ENCODE measurements at regions not wholly inside any gene's neighbourhood (a gene's known extent, or its start where the extent isn't known, plus 50 kb on each side); places are given as distances from the start of the nearest gene placed in this dataset.

DNA sequence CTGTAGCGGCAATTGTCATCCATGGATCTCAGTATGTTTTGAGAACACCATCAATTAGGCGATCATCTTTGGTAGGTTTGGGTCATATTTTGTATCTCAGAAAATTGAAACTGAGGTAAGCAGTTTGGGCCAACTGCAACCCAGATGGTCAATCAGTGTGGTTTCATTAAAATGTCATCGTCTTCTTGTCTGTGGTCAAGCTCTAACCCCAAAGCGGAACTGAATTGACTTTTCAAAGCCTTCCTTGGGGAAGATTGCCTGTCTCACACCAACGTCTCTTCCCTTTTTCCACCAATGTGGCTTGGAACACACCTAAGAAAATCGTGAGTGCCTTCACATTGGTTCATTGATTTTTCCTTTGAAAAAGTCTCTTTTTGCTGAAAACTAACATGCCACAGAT lies 56.3 kb upstream of the UBAC2 start:
- H3K4me2 ChIP-seq (ENCODE audit: control insufficient read depth, extremely low read depth, insufficient read depth, low read depth, low read length) = no peak overlapping the region
- FAIRE-seq = no peak
- H3K4me1 ChIP-seq (ENCODE audit: control insufficient read depth, extremely low read depth, insufficient read depth, low read length) = no peaks in the 10 kb centered on the region
- no peaks in the 10 kb centered on the region for H3K79me2 ChIP-seq (ENCODE audit: control insufficient read depth, insufficient read depth, low read length)
- no peaks in the 10 kb centered on the region for H3K9me1 ChIP-seq (ENCODE audit: control insufficient read depth, extremely low read depth, insufficient read depth, low read length)
- H3K9ac ChIP-seq (ENCODE audit: control insufficient read depth, extremely low read depth, insufficient read depth, low read length) = no peak overlapping the region
- H3K27me3 ChIP-seq (ENCODE audit: control insufficient read depth, extremely low read depth, insufficient read depth, low read length) = no peaks in the 10 kb centered on the region
- no peaks in the 10 kb centered on the region for H4K20me1 ChIP-seq (ENCODE audit: control insufficient read depth, extremely low read depth, insufficient read depth, low read length)
- no peaks in the 10 kb centered on the region for H3K36me3 ChIP-seq (ENCODE audit: control insufficient read depth in 2 of 2, extremely low read depth in 1 of 2, insufficient read depth in 2 of 2, low read length in 2 of 2)
- dilution Hi-C loops (cut with MboI; ENCODE audit: extremely low pct_ligation_motif_present, low sequenced_read_pairs) = no loop called here
- no peak overlapping the region for H2AFZ ChIP-seq (ENCODE audit: control insufficient read depth, low read length)
- DNase-seq (ENCODE audit: low read depth, low spot score) = no peak
- TF ChIP-seq EZH2 (IDR thresholded peaks at IDR 0.05; ENCODE audit: low read length) (no peak), CTCF (optimal IDR thresholded peaks at IDR 0.05 in 1 of 3, IDR thresholded peaks at IDR 0.05 in 1 of 3, conservative IDR thresholded peaks at IDR 0.05 in 1 of 3; ENCODE audit: extremely low read depth in 1 of 3, insufficient read depth in 2 of 3, low read length in 3 of 3) (no peak)
- H3K9me3 ChIP-seq (ENCODE audit: control insufficient read depth, low read depth, low read length) = no peaks in the 10 kb centered on the region
- no peak overlapping the region for H3K27ac ChIP-seq (ENCODE audit: control insufficient read depth, insufficient read depth, low read length)
- no peak overlapping the region for H3K4me3 ChIP-seq (ENCODE audit: control insufficient read depth in 2 of 3, extremely low read depth in 1 of 3, insufficient read depth in 2 of 3, low read depth in 1 of 3, low read length in 3 of 3)

DNA sequence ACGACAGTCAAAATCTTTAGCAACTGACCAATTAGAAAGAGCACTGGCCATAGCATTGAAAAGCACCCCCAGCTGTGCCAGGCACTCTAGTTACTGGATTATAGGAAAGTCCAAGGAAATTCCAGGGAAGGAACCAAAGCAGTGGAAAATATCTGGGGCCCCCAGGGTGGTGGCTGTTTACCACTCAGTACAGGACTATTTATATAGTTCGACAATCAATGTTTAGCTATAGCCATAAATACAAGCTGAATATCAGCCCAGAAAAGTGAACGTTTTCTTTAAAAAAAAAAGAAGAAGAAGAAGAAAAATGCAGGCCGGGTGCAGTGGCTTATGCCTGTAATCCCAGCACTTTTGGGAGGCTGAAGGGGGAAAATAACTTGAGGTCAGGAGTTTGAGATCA lies 55.2 kb upstream of the UBAC2 start:
- no peak for DNase-seq (ENCODE audit: low read depth, low spot score)
- Histone ChIP-seq H4K20me1 (ENCODE audit: control insufficient read depth, extremely low read depth, insufficient read depth, low read length) (no peaks in the 10 kb centered on the region), H3K27me3 (ENCODE audit: control insufficient read depth, extremely low read depth, insufficient read depth, low read length) (no peaks in the 10 kb centered on the region), H3K9me3 (ENCODE audit: control insufficient read depth, low read depth, low read length) (no peaks in the 10 kb centered on the region), H3K36me3 (ENCODE audit: control insufficient read depth in 2 of 2, extremely low read depth in 1 of 2, insufficient read depth in 2 of 2, low read length in 2 of 2) (no peaks in the 10 kb centered on the region), H2AFZ (ENCODE audit: control insufficient read depth, low read length) (no peak overlapping the region), H3K4me1 (ENCODE audit: control insufficient read depth, extremely low read depth, insufficient read depth, low read length) (peaks cover 7% of the 10 kb centered on the region), H3K79me2 (ENCODE audit: control insufficient read depth, insufficient read depth, low read length) (no peaks in the 10 kb centered on the region), H3K9ac (ENCODE audit: control insufficient read depth, extremely low read depth, insufficient read depth, low read length) (no peak overlapping the region), H3K9me1 (ENCODE audit: control insufficient read depth, extremely low read depth, insufficient read depth, low read length) (no peaks in the 10 kb centered on the region), H3K4me3 (ENCODE audit: control insufficient read depth in 2 of 3, extremely low read depth in 1 of 3, insufficient read depth in 2 of 3, low read depth in 1 of 3, low read length in 3 of 3) (no peak overlapping the region), H3K4me2 (ENCODE audit: control insufficient read depth, extremely low read depth, insufficient read depth, low read depth, low read length) (no peak overlapping the region), H3K27ac (ENCODE audit: control insufficient read depth, insufficient read depth, low read length) (no peak overlapping the region)
- no peak for FAIRE-seq
- dilution Hi-C loops (cut with MboI; ENCODE audit: extremely low pct_ligation_motif_present, low sequenced_read_pairs) = no loop called here
- no peak for TF ChIP-seq CTCF (optimal IDR thresholded peaks at IDR 0.05 in 1 of 3, IDR thresholded peaks at IDR 0.05 in 1 of 3, conservative IDR thresholded peaks at IDR 0.05 in 1 of 3; ENCODE audit: extremely low read depth in 1 of 3, insufficient read depth in 2 of 3, low read length in 3 of 3)
- TF ChIP-seq EZH2 (IDR thresholded peaks at IDR 0.05; ENCODE audit: low read length) = no peak
